SJSA1 (cell line): ENCODE measurements at regions not wholly inside any gene's neighbourhood (a gene's known extent, or its start where the extent isn't known, plus 50 kb on each side); places are given as distances from the start of the nearest gene placed in this dataset.

Experiments
- DNase-seq, 2 experiments: peaks; one replicate each; pipeline ENCODE4 v3.0.0-alpha.2; 2015 to 2020; ENCODE audit warnings: low spot score in 2 of 2, low read depth in 1 of 2
- H3K27ac ChIP-seq: fragments of 250-450 bp; sonication (Bioruptor Pico); 2 replicates; pipeline ENCODE4 v1.5.1; 2020; ENCODE audit warnings: mild to moderate bottlenecking, moderate library complexity
- H3K27me3 ChIP-seq: fragments of 250-450 bp; sonication (Bioruptor Pico); replicated peaks from 2 replicates; pipeline ENCODE4 v1.5.1; 2020; ENCODE audit warnings: mild to moderate bottlenecking, moderate library complexity
- H3K36me3 ChIP-seq: fragments of 250-450 bp; sonication (Bioruptor Pico); 2 replicates; pipeline ENCODE4 v1.5.1; 2020; ENCODE audit warnings: mild to moderate bottlenecking
- H3K4me1 ChIP-seq: fragments of 250-450 bp; sonication (Bioruptor Pico); replicated peaks from 2 replicates; pipeline ENCODE4 v1.6.1; 2021; ENCODE audit warnings: mild to moderate bottlenecking
- H3K4me3 ChIP-seq: fragments of 250-450 bp; sonication (Bioruptor Pico); 2 replicates; pipeline ENCODE4 v1.5.1; 2020; ENCODE audit warnings: mild to moderate bottlenecking
- H3K9me3 ChIP-seq: fragments of 250-450 bp; sonication (Bioruptor Pico); replicated peaks from 2 replicates; pipeline ENCODE4 v1.5.1; 2020; ENCODE audit warnings: mild to moderate bottlenecking

DNA sequence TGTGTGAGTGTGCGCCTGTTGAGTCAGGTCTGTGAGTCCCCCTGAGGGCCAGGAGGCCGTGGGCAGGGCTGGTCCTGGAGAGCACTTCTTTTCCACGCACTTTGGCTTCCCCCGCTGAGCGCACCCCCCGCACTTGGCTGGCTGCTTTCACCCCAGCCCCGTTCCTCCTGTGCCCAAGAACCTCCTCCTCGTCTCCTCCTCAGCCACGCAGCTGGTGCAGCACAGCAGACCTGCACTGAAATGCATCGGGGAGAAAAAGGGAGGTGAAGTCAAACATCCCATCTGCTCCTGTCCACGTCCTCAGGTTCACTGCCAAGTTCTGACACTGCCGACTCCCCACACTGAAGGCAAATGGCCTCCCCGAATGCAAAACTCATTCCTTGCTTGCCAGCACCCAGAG, 362.7 kb upstream of the SFSWAP start:
- Histone ChIP-seq H3K36me3 (no peaks in the 10 kb centered on the region), H3K27me3 (no peaks in the 10 kb centered on the region), H3K9me3 (no peaks in the 10 kb centered on the region; the same call in 1 of the 2 replicates), H3K27ac (no peak overlapping the region), H3K4me1 (no peaks in the 10 kb centered on the region), H3K4me3 (no peak overlapping the region)
- no peak for DNase-seq

GRCh38 chr12:131348646-131349045, 362.2 kb upstream of the SFSWAP start:
- DNase-seq, result no peak
- no peaks in the 10 kb centered on the region for H3K4me1 ChIP-seq
- no peaks in the 10 kb centered on the region; the same call in 1 of the 2 replicates for H3K9me3 ChIP-seq
- no peaks in the 10 kb centered on the region for H3K27me3 ChIP-seq
- H3K4me3 ChIP-seq, result no peak overlapping the region
- H3K36me3 ChIP-seq, result no peaks in the 10 kb centered on the region
- H3K27ac ChIP-seq, result no peak overlapping the region

DNA sequence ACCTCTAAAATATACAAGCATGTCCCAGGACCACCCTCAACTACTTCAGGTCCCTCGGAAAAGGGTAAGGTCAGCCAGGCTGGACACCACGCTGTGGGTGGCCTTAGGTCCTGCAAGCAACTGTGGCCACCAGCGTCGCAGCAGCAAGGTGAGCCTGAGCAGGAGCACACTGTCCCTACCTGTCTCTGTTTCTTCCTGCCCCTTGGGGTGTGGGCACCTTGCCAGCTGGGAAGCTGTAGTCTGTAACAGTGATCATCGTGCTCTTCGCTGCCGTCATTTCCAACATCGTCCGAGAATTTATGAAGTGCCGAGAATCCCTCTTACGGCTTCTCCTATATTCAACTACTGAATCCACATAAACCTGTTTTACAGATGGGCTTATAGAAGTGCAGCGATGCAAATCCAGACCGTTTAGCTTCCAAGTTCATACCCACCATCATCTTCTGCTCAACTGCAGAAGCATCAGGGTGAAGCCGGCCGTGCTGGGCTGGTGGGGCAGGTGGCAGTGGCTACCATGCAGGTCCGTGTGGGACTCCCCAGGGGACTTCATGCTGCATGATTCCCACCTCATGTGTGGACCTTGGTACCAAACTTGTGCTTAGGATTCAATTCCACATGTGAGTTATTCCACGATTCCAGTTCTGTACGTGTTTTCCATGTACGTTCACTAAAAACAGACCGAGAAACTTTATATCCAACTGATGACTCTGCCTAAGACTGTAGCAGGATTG, 361.3 kb upstream of the SFSWAP start:
- Histone ChIP-seq H3K4me3 (no peak overlapping the region), H3K36me3 (no peaks in the 10 kb centered on the region), H3K4me1 (no peaks in the 10 kb centered on the region), H3K27me3 (no peaks in the 10 kb centered on the region), H3K9me3 (no peaks in the 10 kb centered on the region; the same call in 1 of the 2 replicates), H3K27ac (no peak overlapping the region)
- no peak for DNase-seq

DNA sequence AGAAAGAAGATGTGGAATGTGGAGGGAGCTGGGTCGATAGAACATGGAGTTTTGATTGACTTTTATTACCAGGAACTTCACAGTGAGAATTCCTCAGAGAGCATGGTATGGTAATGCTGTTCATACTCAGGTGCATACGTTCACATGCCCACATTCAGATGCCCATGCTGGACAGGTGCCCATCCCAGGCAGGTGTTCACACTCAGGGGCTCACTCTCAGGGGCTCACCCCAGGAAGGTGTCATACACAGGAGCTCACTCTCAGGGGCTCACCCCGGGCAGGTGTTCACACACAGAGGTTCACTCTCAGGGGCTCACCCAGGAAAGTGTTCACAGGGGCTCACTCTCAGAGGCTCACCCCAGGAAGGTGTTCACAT, 360.0 kb upstream of the SFSWAP start:
- H3K4me1 ChIP-seq, result no peaks in the 10 kb centered on the region
- no peaks in the 10 kb centered on the region; the same call in 1 of the 2 replicates for H3K9me3 ChIP-seq
- H3K27me3 ChIP-seq, result no peaks in the 10 kb centered on the region
- DNase-seq, result no peak
- no peak overlapping the region for H3K4me3 ChIP-seq
- no peaks in the 10 kb centered on the region for H3K36me3 ChIP-seq
- H3K27ac ChIP-seq, result no peak overlapping the region

- H3K9me3 ChIP-seq, result no peaks in the 10 kb centered on the region; the same call in 1 of the 2 replicates
- H3K27ac ChIP-seq, result no peak overlapping the region
These were observed 359.4 kb upstream of the SFSWAP start for GRCh38 chr12:131351319-131352028.

DNA sequence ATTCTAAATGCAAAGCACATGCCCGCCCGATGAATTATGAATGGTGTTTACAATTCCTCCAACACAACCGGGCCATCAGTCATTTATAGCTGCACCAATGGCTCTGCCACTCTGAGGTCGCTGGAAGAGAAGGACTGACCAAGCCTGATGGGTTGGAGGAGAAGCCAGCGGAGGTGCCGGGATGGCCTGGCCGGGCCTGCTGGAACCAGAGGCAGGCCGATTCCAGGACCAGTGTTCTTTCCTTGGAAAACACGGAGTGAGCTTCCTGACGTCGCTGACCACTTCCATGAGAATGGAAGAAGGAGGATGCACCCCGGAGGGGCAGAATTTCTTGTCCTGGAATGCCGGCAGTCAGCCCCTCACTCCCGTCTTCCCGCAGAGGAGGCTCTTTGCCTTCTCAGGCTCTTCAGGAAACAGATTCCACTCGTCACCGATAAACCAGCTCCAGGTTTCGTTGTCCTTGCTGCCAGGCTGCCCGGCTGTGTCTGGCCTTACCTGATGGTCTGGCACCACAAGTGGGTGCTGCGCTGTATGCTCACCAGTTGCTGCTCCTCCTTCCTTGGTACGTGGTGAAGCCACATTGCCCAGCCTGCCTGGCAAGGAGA, 358.5 kb upstream of the SFSWAP start:
- no peaks in the 10 kb centered on the region for H3K36me3 ChIP-seq
- no peak overlapping the region for H3K27ac ChIP-seq
- no peaks in the 10 kb centered on the region for H3K27me3 ChIP-seq
- DNase-seq, result no peak
- H3K4me3 ChIP-seq, result no peak overlapping the region
- H3K4me1 ChIP-seq, result no peaks in the 10 kb centered on the region
- no peaks in the 10 kb centered on the region; the same call in 1 of the 2 replicates for H3K9me3 ChIP-seq

More at GRCh38 chr12:131351319-131352028, 359.4 kb upstream of the SFSWAP start:
- no peak overlapping the region for H3K4me3 ChIP-seq
- no peaks in the 10 kb centered on the region for H3K4me1 ChIP-seq
- no peaks in the 10 kb centered on the region for H3K36me3 ChIP-seq
- H3K27me3 ChIP-seq, result no peaks in the 10 kb centered on the region
- no peak for DNase-seq

- no peak overlapping the region for H3K27ac ChIP-seq
These were observed 357.5 kb upstream of the SFSWAP start for GRCh38 chr12:131353376-131353775.

DNA sequence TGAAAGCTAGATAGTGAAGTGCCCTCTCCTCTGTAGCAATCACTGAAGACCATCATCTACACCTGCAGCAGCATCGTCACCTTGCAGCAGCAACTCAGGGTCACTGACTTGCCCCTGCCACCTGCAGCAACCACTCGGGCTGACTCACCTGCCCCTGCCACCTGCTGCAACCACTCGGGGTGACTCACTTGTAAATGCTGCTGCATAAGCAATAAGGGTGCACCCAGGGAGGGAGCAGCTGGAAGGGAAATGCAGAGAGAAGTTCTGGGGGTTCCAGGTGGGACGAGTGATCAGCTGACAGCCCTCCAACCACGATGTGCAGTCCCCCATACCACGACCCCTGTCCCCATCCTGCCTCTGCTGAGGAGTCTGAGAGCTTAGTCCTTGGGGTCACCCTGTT, 357.1 kb upstream of the SFSWAP start:
- Histone ChIP-seq H3K27me3 (no peaks in the 10 kb centered on the region), H3K27ac (no peak overlapping the region), H3K36me3 (no peaks in the 10 kb centered on the region), H3K4me1 (no peaks in the 10 kb centered on the region), H3K4me3 (no peak overlapping the region), H3K9me3 (no peaks in the 10 kb centered on the region; the same call in 1 of the 2 replicates)
- no peak for DNase-seq

More at GRCh38 chr12:131353376-131353775, 357.5 kb upstream of the SFSWAP start:
- Histone ChIP-seq H3K9me3 (no peaks in the 10 kb centered on the region; the same call in 1 of the 2 replicates), H3K27me3 (no peaks in the 10 kb centered on the region), H3K36me3 (no peaks in the 10 kb centered on the region), H3K4me3 (no peak overlapping the region), H3K4me1 (no peaks in the 10 kb centered on the region)
- no peak for DNase-seq

GRCh38 chr12:131355361-131356245, 355.3 kb upstream of the SFSWAP start:
- Histone ChIP-seq H3K27me3 (no peaks in the 10 kb centered on the region), H3K4me1 (no peaks in the 10 kb centered on the region), H3K36me3 (no peaks in the 10 kb centered on the region), H3K27ac (no peak overlapping the region), H3K9me3 (no peaks in the 10 kb centered on the region; the same call in 1 of the 2 replicates), H3K4me3 (no peak overlapping the region)
- DNase-seq, result no peak

DNA sequence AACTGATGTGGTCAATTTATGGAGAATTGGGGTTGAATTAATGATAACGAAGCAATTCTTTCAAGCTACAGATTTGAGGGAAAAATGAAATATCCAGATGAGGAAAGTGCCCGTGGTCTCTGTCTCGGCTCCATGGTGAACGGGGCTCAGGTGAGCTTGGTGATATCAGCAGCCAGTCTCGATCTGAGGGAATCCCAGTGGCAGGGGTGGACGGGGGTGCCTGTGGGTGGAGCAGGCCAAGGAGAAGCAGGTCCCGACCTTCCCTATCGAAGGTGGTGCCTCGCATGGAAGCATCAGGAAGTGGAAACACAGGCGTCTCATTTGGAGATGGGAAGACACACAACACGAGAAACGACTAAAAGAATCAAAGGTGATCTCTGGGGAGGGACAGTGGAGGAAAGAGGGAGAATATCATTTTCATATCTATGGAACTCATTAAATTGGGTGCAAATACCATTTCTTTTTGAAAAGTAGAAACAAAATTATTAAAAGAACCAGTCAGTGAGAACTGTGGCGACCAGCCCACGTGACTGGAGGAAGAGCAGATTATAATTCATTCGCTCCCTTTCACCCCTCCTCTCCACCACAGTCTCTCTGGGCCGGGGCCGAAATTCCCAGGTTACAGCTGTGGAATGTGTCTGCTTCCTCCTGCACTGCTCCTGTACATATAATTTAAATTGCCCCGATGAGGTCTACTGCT, 354.3 kb upstream of the SFSWAP start:
- H3K4me1 ChIP-seq, result no peaks in the 10 kb centered on the region
- DNase-seq, result no peak
- no peak overlapping the region for H3K27ac ChIP-seq
- H3K27me3 ChIP-seq, result no peaks in the 10 kb centered on the region
- H3K4me3 ChIP-seq, result no peak overlapping the region
- H3K36me3 ChIP-seq, result no peaks in the 10 kb centered on the region
- no peaks in the 10 kb centered on the region; the same call in 1 of the 2 replicates for H3K9me3 ChIP-seq

DNA sequence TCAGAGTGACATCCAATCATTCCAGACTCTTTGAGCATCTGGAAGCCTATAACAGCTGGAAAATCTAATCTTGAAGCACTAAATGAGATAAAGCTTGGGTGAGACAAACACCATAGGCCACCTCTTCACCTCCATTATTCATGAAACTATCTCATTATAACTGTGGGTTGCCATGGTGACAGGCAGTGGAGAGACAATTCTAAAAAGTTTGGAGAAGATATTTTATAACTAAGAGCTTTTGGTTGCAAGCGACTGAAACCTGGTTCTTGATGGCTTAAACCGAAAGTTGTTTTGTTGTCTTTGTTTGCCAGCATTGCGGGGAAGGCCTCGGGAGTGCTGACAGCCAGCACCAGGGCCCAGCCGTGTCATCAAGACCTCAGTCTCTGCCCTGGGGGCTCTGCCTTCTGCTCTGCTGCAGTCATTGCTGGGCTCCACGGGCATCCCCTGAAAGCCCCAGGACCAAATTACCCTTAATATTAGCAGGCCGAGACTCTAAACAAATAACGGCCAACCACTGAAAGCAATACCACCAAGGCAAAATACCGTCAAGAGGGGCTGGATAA, 353.6 kb upstream of the SFSWAP start:
- no peaks in the 10 kb centered on the region; the same call in 1 of the 2 replicates for H3K9me3 ChIP-seq
- H3K27ac ChIP-seq, result no peak overlapping the region
- H3K27me3 ChIP-seq, result no peaks in the 10 kb centered on the region
- no peak overlapping the region for H3K4me3 ChIP-seq
- no peak for DNase-seq
- no peaks in the 10 kb centered on the region for H3K36me3 ChIP-seq
- no peaks in the 10 kb centered on the region for H3K4me1 ChIP-seq

- Histone ChIP-seq H3K36me3 (no peaks in the 10 kb centered on the region), H3K4me3 (no peak overlapping the region), H3K9me3 (no peaks in the 10 kb centered on the region; the same call in 1 of the 2 replicates), H3K27ac (no peak overlapping the region), H3K4me1 (no peaks in the 10 kb centered on the region), H3K27me3 (no peaks in the 10 kb centered on the region)
- no peak for DNase-seq
These were observed 353.0 kb upstream of the SFSWAP start for GRCh38 chr12:131357920-131358319.
